WI38 (cell line): ENCODE measurements at regions not wholly inside any gene's neighbourhood (a gene's known extent, or its start where the extent isn't known, plus 50 kb on each side); places are given as distances from the start of the nearest gene placed in this dataset.
"Not testable (repeated sequence)": the region's sequence is repeated elsewhere in the genome, so short reads cannot be mapped to it uniquely, and the experiment has no call there.

Source experiments
- H3K4me3 ChIP-seq: 2 replicates; pipeline ENCODE4 v1.5.1; 2011; ENCODE audit warnings: low read depth, mild to moderate bottlenecking, control low read depth, low read length
- TF ChIP-seq, protein P1 (sequence below): IDR thresholded peaks from 2 replicates; pipeline ENCODE4 v1.5.1; 2012; ENCODE audit warnings: low read depth, mild to moderate bottlenecking, control low read depth, low read length

DNA sequence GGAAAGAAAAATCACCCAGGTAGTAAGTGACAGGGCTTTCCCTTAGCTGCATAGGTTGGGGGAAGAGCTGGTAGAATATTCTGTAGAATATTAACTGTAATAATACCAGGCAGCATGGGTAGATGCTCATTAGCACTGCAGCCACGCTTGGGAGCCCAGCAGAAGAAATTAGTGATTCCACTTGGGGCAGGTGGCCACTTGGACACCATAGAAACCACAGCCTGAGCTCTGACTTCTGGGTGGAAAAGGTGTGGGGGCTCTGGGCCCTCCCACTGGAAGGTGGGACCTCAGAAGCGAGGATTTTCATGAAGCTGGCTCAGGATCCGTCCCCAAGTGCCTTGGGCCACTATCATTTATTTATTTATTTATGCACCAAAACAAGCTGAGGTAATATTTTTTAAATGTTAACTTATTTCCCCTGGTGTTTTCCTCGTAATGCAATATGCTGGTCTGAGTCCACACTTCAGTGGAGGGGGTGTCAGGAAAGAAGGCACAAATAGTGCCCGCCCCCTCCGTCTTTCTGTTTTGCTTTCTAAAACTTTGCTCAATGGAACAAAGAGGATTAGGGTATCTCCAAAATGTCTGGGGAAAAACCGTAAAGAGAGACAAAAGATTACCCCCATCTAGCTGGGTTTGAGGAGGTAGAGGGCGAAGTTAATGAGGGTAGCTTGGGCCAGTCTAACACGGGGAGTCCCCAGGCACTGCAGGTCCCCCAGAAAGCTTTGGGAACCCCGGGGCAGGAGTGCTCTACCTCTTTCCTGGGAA, 75.2 kb upstream of the GADD45A start:
- TF ChIP-seq, protein P1, sequence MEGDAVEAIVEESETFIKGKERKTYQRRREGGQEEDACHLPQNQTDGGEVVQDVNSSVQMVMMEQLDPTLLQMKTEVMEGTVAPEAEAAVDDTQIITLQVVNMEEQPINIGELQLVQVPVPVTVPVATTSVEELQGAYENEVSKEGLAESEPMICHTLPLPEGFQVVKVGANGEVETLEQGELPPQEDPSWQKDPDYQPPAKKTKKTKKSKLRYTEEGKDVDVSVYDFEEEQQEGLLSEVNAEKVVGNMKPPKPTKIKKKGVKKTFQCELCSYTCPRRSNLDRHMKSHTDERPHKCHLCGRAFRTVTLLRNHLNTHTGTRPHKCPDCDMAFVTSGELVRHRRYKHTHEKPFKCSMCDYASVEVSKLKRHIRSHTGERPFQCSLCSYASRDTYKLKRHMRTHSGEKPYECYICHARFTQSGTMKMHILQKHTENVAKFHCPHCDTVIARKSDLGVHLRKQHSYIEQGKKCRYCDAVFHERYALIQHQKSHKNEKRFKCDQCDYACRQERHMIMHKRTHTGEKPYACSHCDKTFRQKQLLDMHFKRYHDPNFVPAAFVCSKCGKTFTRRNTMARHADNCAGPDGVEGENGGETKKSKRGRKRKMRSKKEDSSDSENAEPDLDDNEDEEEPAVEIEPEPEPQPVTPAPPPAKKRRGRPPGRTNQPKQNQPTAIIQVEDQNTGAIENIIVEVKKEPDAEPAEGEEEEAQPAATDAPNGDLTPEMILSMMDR, result no peak
- H3K4me3 ChIP-seq, result no peak overlapping the region

DNA sequence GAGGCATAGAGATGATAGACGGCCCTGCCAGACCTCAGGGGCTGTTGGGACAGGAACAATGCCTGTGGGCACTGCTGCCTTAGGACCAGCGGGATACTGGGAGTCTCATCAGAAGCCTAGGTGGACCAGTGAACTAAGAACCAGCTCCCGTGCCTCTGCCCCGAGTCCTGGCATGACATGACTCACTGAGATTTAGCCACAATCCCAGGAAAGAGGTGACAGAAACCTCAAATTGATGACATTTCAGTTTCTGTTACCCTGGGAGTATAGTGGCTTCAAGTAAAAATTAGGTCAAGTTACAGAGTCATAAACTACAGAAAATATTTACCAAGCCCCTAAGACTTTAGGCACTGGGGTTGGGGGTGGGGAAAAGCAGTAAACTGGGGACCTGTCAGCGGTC, 74.6 kb upstream of the GADD45A start:
- TF ChIP-seq, protein P1, result no peak
- no peak overlapping the region for H3K4me3 ChIP-seq

DNA sequence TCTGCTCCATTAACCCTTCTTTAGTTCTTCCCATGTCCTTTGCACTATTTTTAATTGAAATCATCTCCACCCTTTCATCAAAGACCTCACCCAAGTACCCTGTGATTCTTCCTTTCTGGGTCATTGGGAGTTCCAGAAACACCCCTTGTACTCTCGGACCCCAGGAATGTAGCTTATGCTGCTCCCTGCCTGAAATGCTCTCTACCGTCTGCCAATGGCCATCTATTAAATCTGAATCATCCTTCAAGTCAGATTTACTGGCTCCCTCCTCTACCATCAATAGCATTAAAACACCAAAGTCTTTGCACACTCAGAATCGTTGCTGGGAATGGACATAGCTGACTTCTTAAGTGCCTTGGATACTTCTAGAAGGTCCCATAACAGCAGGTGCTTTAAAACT, 73.2 kb upstream of the GADD45A start:
- H3K4me3 ChIP-seq, result no peak overlapping the region
- TF ChIP-seq, protein P1, result no peak

DNA sequence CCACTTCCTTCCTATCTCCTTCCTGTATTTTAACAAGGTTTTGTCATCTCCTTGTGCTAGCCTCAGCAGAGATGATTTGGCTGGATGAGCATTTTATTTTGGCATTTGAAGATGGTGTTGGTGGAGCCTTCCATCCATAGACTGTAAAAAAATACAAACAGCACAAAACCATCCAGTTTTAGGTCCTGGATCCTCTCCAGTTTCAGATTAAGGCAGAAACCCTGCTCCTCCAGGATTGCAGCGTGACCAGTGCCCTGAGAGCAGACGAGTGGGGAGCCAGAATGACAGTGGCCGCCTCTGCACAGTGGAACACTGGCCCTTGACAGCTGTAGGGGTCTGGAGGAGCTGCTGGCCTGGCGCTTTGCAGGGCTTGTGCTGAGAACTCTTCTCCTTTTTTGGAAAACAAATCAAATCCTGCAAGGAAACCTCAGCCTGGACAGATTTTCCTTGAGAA, 72.2 kb upstream of the GADD45A start:
- no peak overlapping the region for H3K4me3 ChIP-seq
- TF ChIP-seq, protein P1, result no peak

DNA sequence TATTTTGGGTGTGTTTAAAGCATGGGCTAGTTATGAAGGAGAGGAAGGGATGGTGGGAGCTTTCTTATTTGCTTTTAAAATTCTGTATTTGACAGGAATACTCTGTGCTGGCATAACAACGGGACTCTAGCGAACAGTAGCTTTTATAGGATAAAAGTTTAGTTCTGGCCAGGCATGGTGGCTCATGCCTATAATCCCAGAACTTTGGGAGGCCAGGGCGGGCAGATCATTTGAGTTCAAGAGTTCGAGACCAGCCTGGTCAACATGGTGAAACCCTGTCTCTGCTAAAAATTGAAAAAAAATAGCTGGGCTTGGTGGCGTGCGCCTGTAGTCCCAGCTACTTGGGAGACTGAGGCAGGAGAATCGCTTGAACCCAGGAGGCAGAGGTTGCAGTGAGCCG, 71.5 kb upstream of the GADD45A start:
- H3K4me3 ChIP-seq, result not testable (repeated sequence)

DNA sequence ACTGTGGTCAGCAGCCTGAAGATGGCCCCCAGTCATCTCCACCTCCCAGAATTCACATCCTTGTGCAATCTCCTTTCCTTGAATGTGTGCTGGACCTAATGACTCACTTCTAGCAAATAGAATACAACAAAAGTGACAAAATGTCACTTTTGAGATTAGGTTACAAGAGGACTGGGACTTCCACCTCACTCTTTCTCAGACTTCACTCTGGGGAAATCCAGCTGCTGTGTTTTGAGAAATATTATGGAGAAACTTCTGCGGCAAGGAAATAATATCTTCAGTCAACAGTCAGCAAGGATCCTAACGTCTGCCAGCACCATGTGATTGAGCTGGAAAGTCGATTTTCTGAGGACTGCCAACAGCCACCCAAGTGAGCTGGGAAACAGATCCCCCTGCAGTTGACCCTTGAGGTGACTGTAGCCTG, 70.5 kb upstream of the GADD45A start:
- H3K4me3 ChIP-seq, result no peak overlapping the region
- TF ChIP-seq, protein P1, result no peak

DNA sequence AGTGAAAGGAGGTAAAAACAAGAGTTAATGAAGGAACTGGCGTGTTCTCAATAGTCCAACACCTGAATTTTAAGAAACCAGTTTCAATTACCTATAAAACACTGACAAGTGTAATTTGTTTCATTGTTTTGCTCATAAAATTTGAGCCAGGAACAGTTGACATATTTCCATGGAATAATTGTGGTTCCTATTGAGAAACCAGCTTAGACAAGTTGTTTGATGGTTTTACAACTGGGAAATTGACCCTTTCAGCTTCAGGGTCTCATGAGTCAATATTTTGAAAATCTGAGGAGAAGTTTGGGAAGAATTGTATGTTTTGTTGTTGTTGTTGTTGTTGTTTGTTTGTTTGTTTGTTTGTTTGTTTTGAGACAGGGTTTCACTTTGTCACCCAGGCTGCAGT, 69.1 kb upstream of the GADD45A start:
- H3K4me3 ChIP-seq, result no peak overlapping the region
- TF ChIP-seq, protein P1, result no peak

DNA sequence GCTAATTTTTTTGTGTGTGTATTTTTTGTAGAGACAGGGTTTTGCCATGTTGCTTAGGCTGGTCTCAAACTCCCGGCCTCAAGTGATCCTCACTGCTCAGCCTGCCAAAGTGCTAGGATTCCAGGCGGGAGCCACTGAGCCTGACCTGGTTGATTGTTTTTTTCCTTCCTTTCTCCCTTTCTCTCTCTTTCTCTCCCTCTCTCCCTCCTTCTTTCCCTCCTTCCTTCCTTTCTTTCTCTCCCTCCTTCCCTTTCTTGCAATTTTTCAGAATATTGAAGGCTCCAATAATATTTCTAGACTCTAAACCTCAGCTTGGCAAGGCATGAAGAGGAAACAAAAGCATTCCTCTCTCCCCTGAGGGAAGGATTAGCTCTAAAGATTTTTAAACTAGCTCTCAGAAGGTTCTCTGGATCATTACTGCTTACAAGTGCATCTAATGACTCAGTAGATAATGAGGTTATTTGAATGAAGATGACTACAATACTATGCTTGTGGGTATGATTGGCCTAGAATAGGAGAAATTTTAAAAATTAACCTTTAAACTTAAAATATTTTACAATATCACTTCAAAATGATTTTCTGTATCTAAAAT, 68.5 kb upstream of the GADD45A start:
- no peak overlapping the region for H3K4me3 ChIP-seq
- TF ChIP-seq, protein P1, result no peak
